Hepatocyte (in vitro differentiated cells): ENCODE measurements at regions not wholly inside any gene's neighbourhood (a gene's known extent, or its start where the extent isn't known, plus 50 kb on each side); places are given as distances from the start of the nearest gene placed in this dataset.

Source experiments
- CTCF ChIP-seq: fragments of 200-600 bp; sonication (generic); IDR thresholded peaks from 2 replicates; pipeline ENCODE4 v1.5.1; 2016; ENCODE audit warnings: antibody characterized with exemption, mild to moderate bottlenecking; ENCODE audit not compliant: poor library complexity
- EZH2 ChIP-seq: fragments of 200-600 bp; sonication (generic); IDR thresholded peaks from 2 replicates; pipeline ENCODE4 v1.6.1; 2016; ENCODE audit warnings: antibody characterized with exemption, mild to moderate bottlenecking, borderline replicate concordance

GRCh38 chr18:56245866-56246580 lies 392.4 kb downstream of the TXNL1 start:
- no peak for TF ChIP-seq CTCF
- TF ChIP-seq EZH2, result no peak
